ENCODE measurements at regions not wholly inside any gene's neighbourhood (a gene's known extent, or its start where the extent isn't known, plus 50 kb on each side); places are given as distances from the start of the nearest gene placed in this dataset.
"Not testable (repeated sequence)": the region's sequence is repeated elsewhere in the genome, so short reads cannot be mapped to it uniquely, and the experiment has no call there.

DNA sequence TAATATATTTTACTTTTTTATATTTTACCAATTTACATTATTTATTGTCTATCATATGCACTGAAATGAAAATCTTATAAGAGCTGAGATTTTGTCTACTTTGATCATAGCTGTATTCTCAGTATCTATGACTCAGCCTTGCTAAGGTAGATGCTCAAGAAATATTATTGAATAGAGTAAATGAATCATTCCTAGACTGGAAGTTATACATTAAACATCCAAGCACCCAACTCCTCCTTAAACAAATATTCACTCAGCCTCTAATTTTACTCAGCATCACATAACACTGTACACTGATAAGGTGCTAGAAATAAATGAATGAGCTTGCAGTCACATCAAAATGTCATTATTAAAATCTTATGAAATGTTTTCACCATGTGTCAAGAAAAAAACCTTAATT lies 1424.9 kb downstream of the LRFN5 start:
- DNase-seq (ENCODE audit: low spot score in 2 of 2) (no peak), FAIRE-seq (no peak)

DNA sequence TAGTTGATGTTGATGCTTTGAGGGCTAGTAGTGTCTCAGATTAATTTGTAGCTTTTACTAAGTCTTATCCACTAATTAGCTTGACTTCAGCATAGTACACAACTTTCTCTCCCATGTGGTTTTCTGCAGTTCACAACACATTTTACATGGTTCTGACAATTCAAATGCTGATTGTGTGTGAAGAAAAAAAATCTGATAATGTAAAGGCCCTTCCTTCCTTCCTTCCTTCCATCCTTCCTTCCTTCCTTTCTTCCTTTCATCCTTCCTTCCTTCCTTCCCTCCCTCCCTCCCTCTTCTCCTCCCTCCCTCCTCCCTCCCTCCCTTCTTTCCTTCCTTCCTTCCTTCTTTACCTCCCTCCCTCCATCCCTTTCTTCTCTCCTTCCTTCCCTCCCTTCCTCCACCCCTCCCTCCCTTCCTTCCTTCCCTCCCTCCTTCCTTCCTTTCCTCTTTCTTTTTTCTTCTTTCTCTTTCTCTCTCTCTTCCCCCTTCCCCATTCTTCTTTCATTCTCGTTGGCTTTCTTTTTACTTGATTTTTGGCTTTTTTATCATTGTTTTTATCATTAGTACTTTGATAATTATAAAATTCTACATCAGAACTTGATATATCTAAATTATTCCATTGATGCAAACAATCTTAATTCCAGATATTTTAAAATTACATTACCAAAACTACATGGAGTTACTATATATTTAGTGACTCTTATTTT lies 1415.6 kb downstream of the LRFN5 start:
- no peak for DNase-seq (ENCODE audit: low spot score in 2 of 2)
- no peak for FAIRE-seq

DNA sequence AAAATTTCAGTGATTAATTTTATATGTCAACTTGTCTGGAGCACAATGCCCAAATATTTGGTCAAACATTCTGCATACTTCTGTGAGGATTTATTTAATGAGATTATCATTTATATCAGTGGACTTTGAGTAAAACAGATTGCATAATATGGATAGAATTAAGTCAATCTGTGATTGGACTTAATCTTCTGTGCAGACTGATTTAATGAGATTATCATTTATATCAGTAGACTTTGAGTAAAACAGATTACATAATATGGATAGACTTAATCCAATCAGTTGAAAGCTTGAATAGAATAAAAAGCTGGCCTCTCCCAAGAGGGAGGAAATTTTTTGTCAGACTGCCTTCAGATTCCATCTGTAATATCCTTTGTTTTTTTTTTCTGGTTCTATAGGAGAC lies 1413.2 kb downstream of the LRFN5 start:
- DNase-seq (ENCODE audit: low spot score in 2 of 2) (no peak), FAIRE-seq (no peak)

DNA sequence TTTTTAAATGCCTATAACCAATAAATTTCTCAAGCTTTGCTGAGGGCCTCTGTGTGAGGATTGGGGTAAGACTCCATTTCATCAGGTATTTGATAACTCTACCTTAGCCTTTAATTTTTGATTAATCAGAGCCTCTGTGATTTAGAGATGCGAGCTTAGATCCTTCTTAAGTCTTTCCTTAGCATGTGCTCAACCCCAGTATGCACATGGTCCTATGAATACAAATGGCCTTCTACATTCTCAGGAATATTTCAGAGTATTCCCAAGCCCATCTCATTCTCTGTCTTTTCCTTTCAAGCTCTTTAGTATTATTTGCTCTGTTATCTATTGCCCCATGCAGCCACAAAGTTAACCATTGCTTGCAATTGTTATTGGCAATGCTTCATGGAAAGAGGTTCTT lies 1407.7 kb downstream of the LRFN5 start:
- DNase-seq (ENCODE audit: low spot score in 2 of 2) (no peak), FAIRE-seq (no peak)

DNA sequence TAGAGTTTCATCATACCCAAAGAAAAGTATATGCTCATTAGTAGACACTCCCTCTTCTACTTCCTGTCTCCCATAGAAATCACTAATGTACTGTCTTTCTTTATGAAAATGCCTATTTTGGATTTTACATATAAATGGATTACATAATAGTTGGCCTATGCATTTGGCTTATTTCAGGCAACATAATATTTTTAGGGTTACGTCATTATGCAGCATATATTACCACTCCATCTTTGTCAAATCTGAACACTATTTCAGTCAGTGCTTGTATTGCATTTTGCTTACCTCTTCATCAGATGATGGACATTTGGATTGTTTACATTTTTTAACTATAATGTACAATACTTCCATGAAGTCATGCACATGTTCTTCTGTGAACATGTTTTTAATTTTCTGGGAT lies 1406.1 kb downstream of the LRFN5 start:
- no peak for FAIRE-seq
- no peak for DNase-seq (ENCODE audit: low spot score in 2 of 2)

DNA sequence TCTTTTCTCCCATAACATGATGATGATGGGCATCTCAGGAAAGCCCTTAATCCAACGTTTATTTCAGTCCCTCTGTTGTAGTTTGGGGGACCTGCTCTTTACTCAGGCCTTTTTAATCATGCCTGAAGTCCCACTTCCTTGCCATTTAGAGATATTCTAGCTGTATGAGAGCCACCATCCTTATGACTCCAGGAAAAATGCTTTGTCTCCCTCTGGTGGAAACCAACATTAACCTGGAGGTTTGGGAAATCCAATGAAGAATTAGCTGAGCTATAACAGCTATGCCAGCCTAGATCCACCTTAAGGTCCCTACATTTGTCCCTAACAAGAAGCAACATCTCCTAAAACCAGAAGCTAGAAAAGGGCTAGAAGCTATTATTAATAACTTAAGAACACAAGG lies 1399.1 kb downstream of the LRFN5 start:
- FAIRE-seq: no peak
- no peak for DNase-seq (ENCODE audit: low spot score in 2 of 2)

DNA sequence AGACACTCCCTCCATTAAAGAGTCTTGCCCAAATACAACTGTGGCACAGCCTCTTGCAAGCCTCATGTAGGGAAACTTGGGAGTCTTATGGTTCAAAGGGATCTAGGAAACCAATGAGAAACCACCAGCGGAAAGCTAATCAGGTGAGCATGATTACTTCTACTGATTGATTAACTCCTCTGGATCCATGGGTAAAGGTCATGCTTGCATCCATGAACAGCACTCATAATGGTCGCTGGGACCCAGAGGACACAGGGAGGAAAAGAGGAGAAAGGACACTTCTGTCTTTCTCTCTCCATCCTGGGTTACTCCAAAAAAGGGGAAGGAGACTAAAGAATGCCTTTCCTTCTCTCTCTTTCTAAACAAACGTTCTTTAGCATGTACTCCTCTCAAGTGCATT lies 1397.2 kb downstream of the LRFN5 start:
- DNase-seq (ENCODE audit: low spot score in 2 of 2): no peak
- no peak for FAIRE-seq

DNA sequence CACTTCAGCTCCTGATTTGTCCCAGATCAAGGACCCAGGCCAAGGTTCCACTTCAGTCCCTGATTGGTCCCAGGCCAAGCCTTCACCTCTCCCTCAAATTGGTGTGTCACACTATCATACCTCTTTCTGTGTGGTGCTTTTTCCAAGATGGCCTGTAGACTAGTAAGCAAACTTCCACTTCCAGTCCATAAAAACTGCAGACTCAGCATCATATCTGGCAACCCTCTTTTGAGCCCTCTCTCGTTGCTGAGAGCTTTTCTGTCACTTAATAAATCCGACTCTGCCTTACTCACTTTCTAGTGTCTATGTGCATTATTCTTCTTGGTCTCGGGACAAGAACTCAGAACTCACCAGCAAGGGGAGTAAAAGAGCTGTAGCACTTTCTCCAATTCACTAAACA lies 1395.1 kb downstream of the LRFN5 start:
- FAIRE-seq: no peak

DNA sequence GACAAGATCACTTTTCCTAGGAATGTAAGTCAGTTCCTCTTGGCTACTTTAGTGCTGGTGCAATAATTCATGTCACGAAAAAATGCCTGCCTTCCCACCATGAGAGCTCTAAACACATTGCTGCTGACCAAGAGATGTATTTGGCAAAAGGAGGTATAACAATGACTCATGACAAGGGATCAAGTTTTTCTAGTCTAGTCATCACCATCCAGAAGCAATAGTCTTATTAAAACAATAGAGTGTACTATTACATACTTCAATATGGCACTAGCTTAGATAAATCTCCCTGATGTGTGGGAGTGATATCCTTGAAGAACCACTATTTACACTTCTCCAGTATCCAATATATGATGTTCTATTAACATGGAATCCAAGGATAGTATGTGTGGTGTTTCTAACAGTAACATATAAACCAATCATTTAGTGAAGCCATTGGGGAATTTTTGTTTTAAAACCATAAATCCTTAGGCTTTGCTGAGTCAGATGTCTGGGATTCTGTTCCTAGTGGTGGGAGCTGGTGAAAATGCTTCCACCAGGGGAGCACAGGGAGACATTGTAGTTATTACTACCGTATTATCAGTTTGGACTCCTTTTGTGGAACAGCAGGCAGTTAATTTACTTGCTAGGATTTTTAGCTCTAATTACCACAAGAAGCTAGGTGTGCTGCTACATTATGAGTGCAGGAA lies 1387.5 kb downstream of the LRFN5 start:
- FAIRE-seq (no peak), DNase-seq (ENCODE audit: low spot score in 2 of 2) (no peak)

More for the DNA sequence above, 1395.1 kb downstream of the LRFN5 start:
- DNase-seq (ENCODE audit: low spot score in 2 of 2): no peak

DNA sequence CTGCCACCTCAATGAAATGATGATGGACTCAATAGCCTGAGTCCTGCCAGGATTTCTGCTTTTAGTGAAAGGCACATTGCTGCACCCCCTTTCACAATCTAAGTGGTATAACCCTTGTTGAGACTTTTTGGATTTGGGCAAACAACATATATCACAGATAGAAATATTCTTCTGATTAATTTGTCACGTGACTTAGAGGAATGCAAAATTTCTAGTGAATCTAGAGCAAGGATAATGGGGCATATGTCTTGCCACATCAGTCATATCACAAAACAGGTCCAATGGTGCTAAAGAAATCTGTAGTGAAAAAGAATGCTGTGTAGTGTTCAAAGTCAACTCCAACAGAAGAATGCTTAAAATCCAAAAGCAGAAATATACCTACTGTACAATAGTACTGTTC lies 1386.3 kb downstream of the LRFN5 start:
- FAIRE-seq: no peak
- no peak for DNase-seq (ENCODE audit: low spot score in 2 of 2)

DNA sequence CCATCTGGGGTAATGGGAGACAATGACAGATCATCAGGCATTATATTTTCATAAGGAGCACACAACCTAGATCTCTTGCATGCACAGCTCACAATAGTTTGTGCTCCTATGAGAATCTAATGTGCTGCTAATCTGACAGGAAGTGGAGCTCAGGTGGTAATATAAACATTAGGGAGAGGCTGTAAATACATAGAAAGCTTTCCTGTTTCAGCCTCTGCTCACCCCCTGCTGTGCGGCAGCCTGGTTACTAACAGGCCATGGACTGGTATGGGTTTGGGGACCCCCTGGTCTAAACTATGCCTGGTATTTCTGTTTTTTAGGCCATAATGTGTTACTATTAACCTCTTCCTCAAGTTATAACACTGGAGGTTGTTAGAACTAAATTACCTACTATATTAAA lies 1373.7 kb downstream of the LRFN5 start:
- no peak for FAIRE-seq
- no peak for DNase-seq (ENCODE audit: low spot score in 2 of 2)

DNA sequence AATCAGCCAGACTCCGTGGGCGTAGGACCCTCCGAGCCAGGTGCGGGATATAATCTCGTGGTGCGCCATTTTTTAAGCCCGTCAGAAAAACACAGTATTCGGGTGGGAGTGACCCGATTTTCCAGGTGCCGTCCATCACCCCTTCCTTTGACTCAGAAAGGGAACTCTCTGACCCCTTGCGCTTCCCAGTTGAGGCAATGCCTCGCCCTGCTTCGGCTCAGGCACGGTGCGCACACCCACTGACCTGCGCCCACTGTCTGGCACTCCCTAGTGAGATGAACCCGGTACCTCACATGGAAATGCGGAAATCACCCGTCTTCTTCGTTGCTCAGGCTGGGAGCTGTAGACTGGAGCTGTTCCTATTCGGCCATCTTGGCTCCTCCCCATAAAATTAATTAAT lies 1366.5 kb downstream of the LRFN5 start:
- FAIRE-seq; DNase-seq (ENCODE audit: low spot score in 2 of 2): not testable (repeated sequence)

DNA sequence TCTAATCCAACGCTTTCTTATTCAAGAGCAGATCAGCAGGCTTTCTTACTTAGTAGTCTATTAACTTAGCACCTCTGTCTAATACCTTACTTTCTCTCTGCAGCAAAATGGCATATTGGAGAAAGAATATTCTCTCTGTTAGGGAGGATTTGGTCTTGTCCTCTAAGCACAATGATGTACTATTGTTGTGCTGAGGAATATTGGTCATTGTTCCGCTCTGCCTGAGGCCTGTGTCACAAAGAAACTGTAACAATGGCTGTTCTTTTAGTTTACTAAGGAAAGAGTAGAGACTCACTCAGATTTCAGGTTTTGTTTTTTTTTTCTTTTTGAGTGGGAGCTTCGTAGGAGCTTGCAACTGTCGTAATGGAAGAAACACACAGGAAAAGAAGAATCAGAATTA lies 1358.8 kb downstream of the LRFN5 start:
- FAIRE-seq: no peak
- no peak for DNase-seq (ENCODE audit: low spot score in 2 of 2)

DNA sequence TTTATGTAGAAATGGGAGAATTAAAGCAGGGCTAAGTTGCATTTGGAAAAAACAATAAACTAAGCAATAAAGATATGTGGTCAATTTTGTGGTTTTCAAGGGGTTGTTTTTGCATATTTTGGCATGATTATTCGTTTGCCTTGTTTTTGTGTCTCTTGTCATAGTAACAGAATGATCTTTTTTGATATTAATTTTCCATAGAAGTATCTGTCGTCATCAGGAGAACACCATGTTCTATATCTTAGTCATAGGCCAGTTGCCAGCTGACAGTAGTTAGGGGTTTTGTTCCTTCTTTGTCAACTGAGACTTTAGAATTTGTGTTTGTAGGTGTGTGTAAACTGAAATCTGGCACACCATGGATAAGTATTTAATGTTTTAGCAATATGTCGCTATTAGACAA lies 1354.8 kb downstream of the LRFN5 start:
- DNase-seq (ENCODE audit: low spot score in 2 of 2): no peak

DNA sequence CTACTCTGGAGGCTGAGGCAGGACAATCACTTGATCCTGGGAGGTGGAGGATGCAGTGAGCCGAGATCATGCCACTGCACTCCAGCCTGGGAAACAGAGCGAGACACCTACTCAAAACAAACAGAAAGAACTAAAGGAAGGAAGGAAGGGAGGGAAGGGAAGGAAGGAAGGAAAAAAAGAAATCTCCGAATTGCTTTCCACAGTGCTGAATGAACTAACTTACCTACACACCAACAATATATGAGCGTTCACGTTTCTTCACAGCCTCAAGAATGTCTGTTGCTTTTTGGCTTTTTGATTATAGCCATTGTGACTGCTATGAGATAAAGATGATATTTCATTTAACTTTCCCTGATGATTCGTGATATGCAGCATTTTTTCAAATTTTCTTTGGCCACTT lies 1343.7 kb downstream of the LRFN5 start:
- DNase-seq (ENCODE audit: low spot score in 2 of 2) (no peak), FAIRE-seq (no peak)

More for the DNA sequence above, 1354.8 kb downstream of the LRFN5 start:
- no peak for FAIRE-seq

DNA sequence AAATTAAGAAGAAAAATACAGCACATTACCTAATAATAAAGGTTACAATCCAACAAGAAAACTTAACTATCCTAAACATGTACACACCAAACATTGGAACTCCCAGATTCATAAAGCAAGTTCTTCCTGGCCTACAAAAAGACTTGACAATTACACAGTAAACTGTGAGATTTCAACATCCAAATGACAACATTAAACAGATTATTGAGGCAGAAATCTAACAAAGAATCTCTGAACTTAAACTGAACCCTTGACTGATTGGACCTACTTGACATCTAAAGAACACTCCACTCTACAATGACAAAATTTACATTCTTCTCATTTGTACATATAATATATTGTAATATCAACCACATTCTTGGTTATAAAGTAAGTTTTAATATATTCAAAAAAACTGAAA lies 1341.3 kb downstream of the LRFN5 start:
- DNase-seq (ENCODE audit: low spot score in 2 of 2) (no peak), FAIRE-seq (no peak)

DNA sequence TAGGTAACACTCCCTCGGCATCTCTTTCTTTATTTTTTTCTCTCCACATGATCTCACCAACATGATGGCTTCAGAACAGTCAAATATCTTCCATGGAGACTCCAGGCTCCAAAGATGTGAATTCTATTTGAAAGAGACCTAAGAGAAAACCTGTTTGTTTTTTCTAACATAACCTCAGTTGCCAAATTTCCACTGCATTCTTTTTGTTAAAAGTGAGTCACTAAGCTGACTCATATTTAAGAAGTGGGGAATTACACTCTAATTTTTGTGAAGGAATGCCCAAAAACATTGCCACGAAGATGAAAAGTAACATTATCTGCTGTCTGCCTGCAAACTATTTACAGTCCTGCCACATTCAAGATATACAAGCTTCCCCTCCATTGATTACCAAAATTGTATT lies 1337.6 kb downstream of the LRFN5 start:
- DNase-seq (ENCODE audit: low spot score in 2 of 2): no peak
- FAIRE-seq: no peak

DNA sequence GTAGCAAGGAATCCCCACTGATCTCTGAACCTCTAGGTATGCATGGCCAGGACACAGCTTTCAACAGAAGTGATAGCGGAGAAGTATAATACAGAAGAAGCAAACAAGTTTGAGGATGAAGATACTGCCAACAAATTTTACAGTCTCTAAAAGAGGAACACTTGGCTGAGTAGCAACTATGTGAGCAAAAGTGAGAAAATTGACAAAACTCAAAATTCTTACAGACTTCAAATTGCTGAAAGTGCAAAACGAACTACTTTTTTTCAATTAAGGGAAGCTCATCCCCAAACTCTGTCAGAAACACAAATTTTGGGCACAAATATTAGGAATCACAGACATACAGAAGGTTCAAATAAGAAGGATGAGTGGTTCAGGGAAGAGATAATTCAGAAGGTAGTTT lies 1324.6 kb downstream of the LRFN5 start:
- FAIRE-seq: no peak
- DNase-seq (ENCODE audit: low spot score in 2 of 2): no peak

DNA sequence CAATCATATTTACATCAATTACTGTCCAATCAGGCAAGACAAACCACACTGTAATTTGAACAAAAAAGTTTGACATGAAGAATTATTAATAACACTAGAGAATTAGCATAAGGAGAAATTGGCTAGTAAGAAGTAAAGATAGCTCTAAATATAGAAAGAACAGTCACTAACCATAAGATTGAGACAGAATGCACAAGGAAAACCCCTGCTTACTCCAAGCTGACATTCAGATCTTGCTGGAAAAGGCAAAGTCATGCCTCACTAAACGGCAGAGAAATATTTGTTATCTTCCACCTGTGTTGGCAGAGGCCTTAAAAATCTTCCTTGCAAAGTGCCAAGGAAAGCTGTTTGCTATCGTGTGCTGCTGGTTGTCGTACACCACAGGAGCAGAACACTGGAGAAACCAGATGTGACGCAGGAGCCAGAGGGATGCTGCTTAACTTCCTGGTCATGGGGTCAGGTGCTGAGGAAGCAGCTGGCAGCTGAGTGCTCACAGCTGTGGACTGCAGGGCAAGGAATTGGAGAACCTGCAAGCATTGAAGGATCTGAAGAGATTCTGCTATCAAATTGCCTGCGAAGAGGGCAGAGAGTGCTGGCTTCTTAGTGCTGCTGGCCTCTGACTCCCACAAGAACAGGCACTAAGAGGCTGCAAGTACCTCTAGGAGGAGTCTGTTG lies 1323.3 kb downstream of the LRFN5 start:
- DNase-seq (ENCODE audit: low spot score in 2 of 2): no peak
- FAIRE-seq: no peak

DNA sequence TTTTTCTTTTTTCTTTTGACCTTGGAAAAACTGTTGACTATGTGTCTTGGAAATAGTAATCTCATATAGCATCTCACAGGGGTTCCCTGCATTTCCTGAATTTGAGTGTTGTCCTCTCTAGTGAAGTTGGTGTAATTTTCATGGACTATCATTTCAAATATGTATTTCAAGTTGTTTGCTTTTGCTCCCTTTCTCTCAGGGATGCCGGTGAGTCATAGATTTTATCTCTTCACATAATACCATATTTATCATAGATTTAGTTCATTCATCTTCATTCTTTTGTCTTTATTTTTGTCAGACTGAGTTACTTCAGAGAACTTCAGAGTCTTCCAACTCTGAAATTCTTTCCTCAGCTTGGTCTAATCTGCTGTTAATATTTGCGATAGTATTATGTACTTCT lies 1320.6 kb downstream of the LRFN5 start:
- DNase-seq (ENCODE audit: low spot score in 2 of 2) (no peak), FAIRE-seq (no peak)

DNA sequence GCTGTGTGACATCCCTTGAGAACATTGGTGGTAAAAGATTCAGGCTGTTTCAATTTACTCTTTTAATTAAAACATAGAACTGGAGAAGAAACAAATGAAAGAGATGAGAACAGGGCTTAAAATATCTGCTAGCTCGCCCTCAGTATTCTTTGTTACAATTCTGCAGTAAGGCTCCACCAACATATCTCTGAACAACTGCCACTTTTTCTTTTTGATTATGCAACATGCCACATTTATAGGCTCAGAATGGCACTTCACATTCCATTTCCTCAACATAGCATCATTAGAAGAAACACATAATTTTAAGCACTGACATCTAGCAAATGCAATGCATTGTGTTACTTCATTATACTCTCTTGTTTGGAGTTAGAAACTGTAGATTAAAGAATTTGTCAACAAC lies 1315.2 kb downstream of the LRFN5 start:
- DNase-seq (ENCODE audit: low spot score in 2 of 2): no peak
- no peak for FAIRE-seq

DNA sequence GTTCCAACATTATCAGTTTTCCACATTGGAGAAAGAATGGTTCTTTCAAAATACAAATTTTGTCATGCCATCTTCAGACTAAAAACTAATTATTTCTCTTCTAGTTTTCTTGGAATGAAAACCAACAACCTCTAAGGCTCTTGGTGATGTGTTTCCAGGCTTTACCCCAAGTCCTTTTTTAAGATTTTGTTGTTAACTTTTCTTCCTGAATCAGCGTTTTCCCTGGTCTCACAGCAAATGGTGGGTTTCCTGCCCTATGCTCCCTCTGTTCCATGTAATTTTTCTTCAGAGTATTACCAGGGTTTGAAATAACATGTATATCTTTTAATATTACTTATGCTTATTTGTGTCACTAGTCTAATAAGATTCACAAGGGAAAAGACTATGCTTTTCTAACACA lies 1311.9 kb downstream of the LRFN5 start:
- FAIRE-seq (no peak), DNase-seq (ENCODE audit: low spot score in 2 of 2) (no peak)
